GM21360 (cell line): ENCODE measurements at regions not wholly inside any gene's neighbourhood (a gene's known extent, or its start where the extent isn't known, plus 50 kb on each side); places are given as distances from the start of the nearest gene placed in this dataset.

Experiments
- ATAC-seq: cut with Tn5 transposase; IDR thresholded peaks from one replicate; pipeline ENCODE4 v1.9.1; 2021; ENCODE audit warnings: mild to moderate bottlenecking, moderate library complexity; ENCODE audit not compliant: unreplicated experiment

- no peak for ATAC-seq
Measured at GRCh38 chr9:18422296-18423036, 51.5 kb upstream of the ADAMTSL1 start.

GRCh38 chr9:18423791-18424531 lies 50.0 kb upstream of the ADAMTSL1 start:
- ATAC-seq, result no peak
